Natural killer cell (primary cell): ENCODE measurements at regions not wholly inside any gene's neighbourhood (a gene's known extent, or its start where the extent isn't known, plus 50 kb on each side); places are given as distances from the start of the nearest gene placed in this dataset.

Source experiments
- ATAC-seq, 3 donors: fragments of 150-1000 bp in 2 of 3; fragments of 200-7000 bp in 1 of 3; cut with Tn5 transposase; 1 replicate in 1 of 3; 2 replicates in 2 of 3; pipeline ENCODE4 v1.10.0; 2021; ENCODE audit warnings: mild to moderate bottlenecking in 2 of 3, moderate library complexity in 2 of 3
- DNase-seq, 2 donors: peaks; one replicate each; pipeline versions ENCODE4 v3.0.0 to v3.0.0-alpha.2; 2013 to 2021; ENCODE audit warnings: mixed read lengths in 1 of 2
- H3K27ac ChIP-seq: one replicate; pipeline ENCODE4 v1.5.1; 2013; ENCODE audit warnings: mild to moderate bottlenecking, low read length
- H3K27me3 ChIP-seq: one replicate; pipeline ENCODE4 v1.6.1; 2013; ENCODE audit warnings: low read length; ENCODE audit not compliant: control insufficient read depth, insufficient read depth
- H3K36me3 ChIP-seq: one replicate; pipeline ENCODE4 v1.6.1; 2013; ENCODE audit warnings: low read length; ENCODE audit not compliant: control insufficient read depth, insufficient read depth
- H3K4me1 ChIP-seq: one replicate; pipeline ENCODE4 v1.6.1; 2013; ENCODE audit warnings: low read length; ENCODE audit not compliant: control insufficient read depth, insufficient read depth
- H3K4me3 ChIP-seq: one replicate; pipeline ENCODE4 v1.5.1; 2013; ENCODE audit warnings: low read length
- H3K9me3 ChIP-seq: one replicate; pipeline ENCODE4 v1.6.1; 2013; ENCODE audit warnings: low read length; ENCODE audit not compliant: control insufficient read depth, insufficient read depth
- H3K27ac Mint-ChIP-seq, 2 donors: one replicate each; pipeline ENCODE4 v1.8.0; 2022; ENCODE audit warnings: mild to moderate bottlenecking in 2 of 2, mixed read lengths in 2 of 2, moderate library complexity in 1 of 2
- H3K27me3 Mint-ChIP-seq, 2 donors: one replicate each; pipeline ENCODE4 v1.8.0; 2022; ENCODE audit warnings: low read depth in 2 of 2, mixed read lengths in 2 of 2
- H3K36me3 Mint-ChIP-seq: one replicate; pipeline ENCODE4 v1.8.0; 2022; ENCODE audit warnings: mixed read lengths
- H3K4me1 Mint-ChIP-seq, 2 donors: one replicate each; pipeline ENCODE4 v1.8.0; 2022; ENCODE audit warnings: mixed read lengths in 2 of 2
- H3K4me3 Mint-ChIP-seq: one replicate; pipeline ENCODE4 v1.8.0; 2022; ENCODE audit warnings: mild to moderate bottlenecking, moderate library complexity, mixed read lengths
- H3K9me3 Mint-ChIP-seq, 2 donors: one replicate each; pipeline ENCODE4 v1.8.0; 2022; ENCODE audit warnings: mixed read lengths in 2 of 2
- WGBS: methylation state at CpG from one replicate; pipeline ENCODE4 v1.1.7; 2013; ENCODE audit warnings: missing lambda C conversion rate; ENCODE audit not compliant: insufficient coverage; 5-methylcytosine and 5-hydroxymethylcytosine counted together
- intact Hi-C: fragments of 100-400 bp; cut with micrococcal nuclease; formaldehyde crosslinking; loops from one replicate; pipeline ENCODE4 v1.14.2; 2022
- TF ChIP-seq, protein P1 (sequence below): fragments of 200-600 bp; IDR thresholded peaks from one replicate; pipeline ENCODE4 v1.8.0; 2022; ENCODE audit warnings: antibody characterized with exemption

DNA sequence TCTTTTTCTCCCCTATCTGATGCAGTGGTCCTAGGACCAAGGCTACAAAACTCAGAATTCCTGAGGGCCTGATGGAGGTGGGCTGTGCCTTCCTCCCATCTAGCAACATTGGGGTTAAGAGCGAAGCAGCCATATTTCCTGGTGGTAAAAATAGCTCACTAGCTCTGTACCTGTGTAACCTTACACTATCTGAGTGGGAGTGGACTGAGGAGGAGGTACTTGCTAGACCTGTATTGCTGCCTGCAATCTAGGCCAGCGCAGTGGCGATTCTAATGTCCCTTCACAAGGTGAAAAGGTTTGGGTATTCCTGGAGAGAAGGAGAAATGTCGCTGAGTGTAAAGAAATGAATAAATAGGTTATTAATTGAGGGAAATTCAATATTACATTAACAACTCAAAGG lies 80.2 kb upstream of the LIFR start:
- no peak overlapping the region for H3K27ac Mint-ChIP-seq

DNA sequence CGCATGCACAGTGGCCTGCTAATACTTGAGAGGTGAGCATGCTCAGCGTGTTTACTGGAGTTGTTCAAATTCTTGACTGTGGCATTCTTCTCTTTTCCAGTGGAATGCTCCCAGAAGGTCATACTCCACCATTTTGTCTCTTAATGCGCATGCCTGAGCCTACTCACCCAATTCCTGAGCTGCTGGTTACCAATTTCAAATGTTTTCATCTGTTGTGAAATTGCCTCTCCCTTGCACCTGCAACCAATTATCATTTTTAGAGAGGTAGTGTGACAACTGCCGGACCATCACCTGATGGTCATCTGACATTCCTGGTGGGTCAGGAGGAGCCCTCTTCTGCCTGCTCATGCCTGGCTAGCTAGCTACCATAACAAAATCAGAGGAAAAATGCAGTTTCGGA lies 82.2 kb upstream of the LIFR start:
- no peaks in the 10 kb centered on the region for H3K4me1 Mint-ChIP-seq
- no peaks in the 10 kb centered on the region for H3K9me3 ChIP-seq
- ATAC-seq (no peak), DNase-seq (no peak)
- intact Hi-C loops: no loop called here
- 87% methylated on average over 5 of the region's 5 CpGs for WGBS
- no peaks in the 10 kb centered on the region for H3K36me3 Mint-ChIP-seq
- no peak overlapping the region for H3K4me3 ChIP-seq
- H3K4me1 ChIP-seq: no peaks in the 10 kb centered on the region
- no peaks in the 10 kb centered on the region for H3K36me3 ChIP-seq
- H3K4me3 Mint-ChIP-seq: no peak overlapping the region
- no peaks in the 10 kb centered on the region for H3K27me3 ChIP-seq
- H3K27ac Mint-ChIP-seq: no peak overlapping the region
- H3K27ac ChIP-seq: no peak overlapping the region
- TF ChIP-seq, protein P1, sequence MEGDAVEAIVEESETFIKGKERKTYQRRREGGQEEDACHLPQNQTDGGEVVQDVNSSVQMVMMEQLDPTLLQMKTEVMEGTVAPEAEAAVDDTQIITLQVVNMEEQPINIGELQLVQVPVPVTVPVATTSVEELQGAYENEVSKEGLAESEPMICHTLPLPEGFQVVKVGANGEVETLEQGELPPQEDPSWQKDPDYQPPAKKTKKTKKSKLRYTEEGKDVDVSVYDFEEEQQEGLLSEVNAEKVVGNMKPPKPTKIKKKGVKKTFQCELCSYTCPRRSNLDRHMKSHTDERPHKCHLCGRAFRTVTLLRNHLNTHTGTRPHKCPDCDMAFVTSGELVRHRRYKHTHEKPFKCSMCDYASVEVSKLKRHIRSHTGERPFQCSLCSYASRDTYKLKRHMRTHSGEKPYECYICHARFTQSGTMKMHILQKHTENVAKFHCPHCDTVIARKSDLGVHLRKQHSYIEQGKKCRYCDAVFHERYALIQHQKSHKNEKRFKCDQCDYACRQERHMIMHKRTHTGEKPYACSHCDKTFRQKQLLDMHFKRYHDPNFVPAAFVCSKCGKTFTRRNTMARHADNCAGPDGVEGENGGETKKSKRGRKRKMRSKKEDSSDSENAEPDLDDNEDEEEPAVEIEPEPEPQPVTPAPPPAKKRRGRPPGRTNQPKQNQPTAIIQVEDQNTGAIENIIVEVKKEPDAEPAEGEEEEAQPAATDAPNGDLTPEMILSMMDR: no peak
- H3K9me3 Mint-ChIP-seq: no peaks in the 10 kb centered on the region
- no peaks in the 10 kb centered on the region for H3K27me3 Mint-ChIP-seq

More for the DNA sequence above, 80.2 kb upstream of the LIFR start:
- Mint-ChIP-seq H3K36me3 (no peaks in the 10 kb centered on the region), H3K4me1 (no peaks in the 10 kb centered on the region), H3K4me3 (no peak overlapping the region), H3K27me3 (no peaks in the 10 kb centered on the region), H3K9me3 (peaks cover 2 to 5% of the 10 kb centered on the region in 2 donors)
- ATAC-seq (no peak), DNase-seq (no peak)
- Histone ChIP-seq H3K4me3 (no peak overlapping the region), H3K27ac (no peak overlapping the region), H3K27me3 (no peaks in the 10 kb centered on the region), H3K9me3 (peaks cover 4% of the 10 kb centered on the region), H3K36me3 (no peaks in the 10 kb centered on the region), H3K4me1 (no peaks in the 10 kb centered on the region)
- TF ChIP-seq, protein P1: no peak
- intact Hi-C loops: no loop called here
- WGBS: 98% methylated on average over 4 of the region's 4 CpGs

DNA sequence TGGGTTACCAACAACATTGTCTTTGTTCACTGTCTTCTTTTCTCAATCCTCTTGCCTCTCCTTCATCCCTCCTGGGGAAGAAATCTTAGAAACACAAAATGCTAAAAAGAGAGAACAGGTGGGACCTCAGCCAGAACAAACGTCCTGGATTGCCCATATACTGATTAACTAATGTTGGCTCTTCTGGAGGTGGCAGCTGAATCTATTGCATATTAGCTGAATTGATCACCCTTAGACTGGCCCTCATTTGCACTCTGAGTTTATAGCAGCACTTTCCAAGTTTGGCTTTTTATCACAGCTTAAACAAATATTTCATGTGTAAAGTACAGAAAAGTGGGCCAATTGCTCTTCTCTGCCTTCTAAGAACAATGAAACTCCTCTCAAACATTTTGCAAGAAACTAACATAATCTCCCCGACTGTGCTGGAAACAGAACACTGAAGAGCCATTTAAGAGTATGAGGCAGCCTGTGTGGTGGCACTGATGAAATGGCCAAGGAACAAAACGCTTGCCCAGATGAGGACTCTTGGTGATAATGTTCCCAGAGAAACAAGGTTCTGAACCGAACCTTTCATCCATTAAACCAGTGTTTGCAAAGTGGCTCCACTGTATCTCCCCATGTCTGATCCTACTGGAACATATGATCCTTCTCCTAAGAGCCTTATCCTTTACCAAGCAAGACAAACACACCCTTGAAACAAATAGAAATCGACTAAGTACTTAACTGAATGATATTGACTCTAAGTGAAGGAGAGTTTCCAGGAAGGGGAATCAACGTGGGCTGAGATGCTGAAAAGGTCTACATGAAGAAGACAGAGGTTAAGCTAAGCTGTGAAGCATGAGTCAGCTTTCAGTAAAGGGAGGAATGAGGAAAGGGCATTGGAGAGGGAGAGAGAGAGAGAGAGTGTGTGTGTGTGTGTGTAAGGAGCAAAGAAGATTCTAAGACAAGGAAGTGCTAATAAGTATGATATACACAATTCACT lies 83.2 kb upstream of the LIFR start:
- H3K4me3 Mint-ChIP-seq: no peak overlapping the region
- no peaks in the 10 kb centered on the region for H3K27me3 Mint-ChIP-seq
- Histone ChIP-seq H3K27me3 (no peaks in the 10 kb centered on the region), H3K36me3 (no peaks in the 10 kb centered on the region), H3K9me3 (no peaks in the 10 kb centered on the region), H3K4me3 (no peak overlapping the region), H3K4me1 (no peaks in the 10 kb centered on the region), H3K27ac (no peak overlapping the region)
- no peak for DNase-seq
- intact Hi-C loops: no loop called here
- TF ChIP-seq, protein P1: no peak
- WGBS: 60% methylated on average over 6 of the region's 6 CpGs
- H3K36me3 Mint-ChIP-seq: no peaks in the 10 kb centered on the region
- H3K4me1 Mint-ChIP-seq: no peaks in the 10 kb centered on the region
- H3K9me3 Mint-ChIP-seq: no peaks in the 10 kb centered on the region
- no peak overlapping the region for H3K27ac Mint-ChIP-seq
- no peak for ATAC-seq
